HEK293 (cell line): ENCODE measurements at regions not wholly inside any gene's neighbourhood (a gene's known extent, or its start where the extent isn't known, plus 50 kb on each side); places are given as distances from the start of the nearest gene placed in this dataset.

Experiments
- CTCF ChIA-PET: fragments of 350-600 bp; formaldehyde crosslinking; extraction: SDS; loops from one replicate; lab custom pipeline; 2021; ENCODE audit warnings: antibody characterized with exemption; lab: Yijun Ruan, JAX
- POLR2A ChIA-PET: fragments of 300-600 bp; formaldehyde crosslinking; extraction: SDS; loops from one replicate; lab custom pipeline; 2020; ENCODE audit warnings: antibody characterized with exemption, inconsistent platforms; lab: Yijun Ruan, JAX
- H3K27ac ChIP-seq: fragments of 200-500 bp; sonication (Bioruptor generic); 2 replicates; pipeline ENCODE4 v1.5.1; 2014; ENCODE audit warnings: low read depth, low read length, control low read depth, inconsistent platforms; ENCODE audit errors: extremely low read depth
- H3K36me3 ChIP-seq, 2 experiments: fragments of 200-500 bp in 1 of 2; sonication (Bioruptor generic) in 1 of 2; 1 replicate in 1 of 2; 2 replicates in 1 of 2; pipeline ENCODE4 v1.5.1; 2014 to 2017; ENCODE audit warnings: inconsistent platforms in 2 of 2, low read length in 2 of 2; ENCODE audit not compliant: control insufficient read depth in 2 of 2, insufficient read depth in 1 of 2
- H3K4me1 ChIP-seq: fragments of 200-500 bp; sonication (Bioruptor generic); 2 replicates; pipeline ENCODE4 v1.5.1; 2014; ENCODE audit warnings: mild to moderate bottlenecking, low read length, inconsistent platforms; ENCODE audit not compliant: control insufficient read depth, insufficient read depth
- H3K4me3 ChIP-seq: 2 replicates; pipeline ENCODE4 v1.5.1; 2011; ENCODE audit warnings: low read depth, mild to moderate bottlenecking, control low read depth, low read length, moderate library complexity
- H3K9me3 ChIP-seq: fragments of 200-500 bp; sonication (Bioruptor generic); 2 replicates; pipeline ENCODE4 v1.5.1; 2014; ENCODE audit warnings: low read depth, low read length, inconsistent platforms; ENCODE audit not compliant: control insufficient read depth, insufficient read depth
- EGR2 ChIP-seq: fragments of 450-650 bp; formaldehyde crosslinking; IDR thresholded peaks from 2 replicates; pipeline ENCODE4 v1.5.1; 2016; ENCODE audit warnings: low read depth, missing biosample characterization, missing genetic modification characterization
- HOXC10 ChIP-seq: sonication (generic); formaldehyde crosslinking; IDR thresholded peaks from 2 replicates; pipeline ENCODE4 v1.8.1; 2023; ENCODE audit warnings: mild to moderate bottlenecking, missing genetic modification reagents
- IKZF3 ChIP-seq: fragments of 450-650 bp; IDR thresholded peaks from 2 replicates; pipeline ENCODE4 v1.5.0; 2018; ENCODE audit warnings: missing biosample characterization, mild to moderate bottlenecking, missing genetic modification characterization, moderate library complexity
- KLF9 ChIP-seq: fragments of 450-650 bp; formaldehyde crosslinking; IDR thresholded peaks from 2 replicates; pipeline ENCODE4 v1.5.1; 2016; ENCODE audit warnings: missing biosample characterization, missing genetic modification characterization, low read depth
- PRDM2 ChIP-seq: fragments of 450-650 bp; formaldehyde crosslinking; IDR thresholded peaks from 2 replicates; pipeline ENCODE4 v1.5.1; 2016; ENCODE audit warnings: missing biosample characterization, missing genetic modification characterization, borderline replicate concordance
- ZFHX2 ChIP-seq: fragments of 450-650 bp; formaldehyde crosslinking; conservative IDR thresholded peaks from 2 replicates; pipeline ENCODE4 v1.5.1; 2016; ENCODE audit warnings: missing biosample characterization, missing genetic modification characterization
- ZFP37 ChIP-seq: fragments of 450-650 bp; formaldehyde crosslinking; IDR thresholded peaks from 2 replicates; pipeline ENCODE4 v1.5.1; 2016; ENCODE audit warnings: missing biosample characterization, missing genetic modification characterization
- ZNF114 ChIP-seq: fragments of 450-650 bp; formaldehyde crosslinking; IDR thresholded peaks from 2 replicates; pipeline ENCODE4 v1.5.0; 2017; ENCODE audit warnings: missing biosample characterization, missing genetic modification characterization
- ZNF157 ChIP-seq: fragments of 450-650 bp; formaldehyde crosslinking; IDR thresholded peaks from 2 replicates; pipeline ENCODE4 v1.5.1; 2016; ENCODE audit warnings: missing biosample characterization, missing genetic modification characterization
- ZNF18 ChIP-seq: fragments of 450-650 bp; formaldehyde crosslinking; IDR thresholded peaks from 2 replicates; pipeline ENCODE4 v1.5.1; 2016; ENCODE audit warnings: missing biosample characterization, missing genetic modification characterization
- ZNF2 ChIP-seq: fragments of 450-650 bp; formaldehyde crosslinking; IDR thresholded peaks from 2 replicates; pipeline ENCODE4 v1.5.1; 2016; ENCODE audit warnings: missing biosample characterization, missing genetic modification characterization
- ZNF211 ChIP-seq: fragments of 450-650 bp; formaldehyde crosslinking; IDR thresholded peaks from 2 replicates; pipeline ENCODE4 v1.5.1; 2016; ENCODE audit warnings: low read depth, missing biosample characterization, missing genetic modification characterization
- ZNF24 ChIP-seq: fragments of 450-650 bp; formaldehyde crosslinking; IDR thresholded peaks from 2 replicates; pipeline ENCODE4 v1.5.1; 2016; ENCODE audit warnings: missing biosample characterization, missing genetic modification characterization
- ZNF248 ChIP-seq: fragments of 450-650 bp; formaldehyde crosslinking; IDR thresholded peaks from 2 replicates; pipeline ENCODE4 v1.5.1; 2017; ENCODE audit warnings: missing biosample characterization, missing genetic modification characterization
- ZNF473 ChIP-seq: fragments of 450-650 bp; formaldehyde crosslinking; IDR thresholded peaks from 2 replicates; pipeline ENCODE4 v1.5.1; 2017; ENCODE audit warnings: missing biosample characterization, missing genetic modification characterization
- ZNF48 ChIP-seq: fragments of 450-650 bp; formaldehyde crosslinking; IDR thresholded peaks from 2 replicates; pipeline ENCODE4 v1.5.1; 2016; ENCODE audit warnings: missing biosample characterization, missing genetic modification characterization
- ZNF544 ChIP-seq: fragments of 450-650 bp; formaldehyde crosslinking; IDR thresholded peaks from 2 replicates; pipeline ENCODE4 v1.5.0; 2017; ENCODE audit warnings: missing biosample characterization, missing genetic modification characterization
- ZNF558 ChIP-seq: fragments of 450-650 bp; formaldehyde crosslinking; IDR thresholded peaks from 2 replicates; pipeline ENCODE4 v1.5.1; 2016; ENCODE audit warnings: missing biosample characterization, missing genetic modification characterization
- ZNF654 ChIP-seq: fragments of 450-650 bp; formaldehyde crosslinking; IDR thresholded peaks from 2 replicates; pipeline ENCODE4 v1.5.1; 2016; ENCODE audit warnings: low read depth, missing biosample characterization, missing genetic modification characterization
- ZNF677 ChIP-seq: fragments of 450-650 bp; IDR thresholded peaks from 2 replicates; pipeline ENCODE4 v1.5.0; 2018; ENCODE audit warnings: missing biosample characterization, mild to moderate bottlenecking, missing genetic modification characterization, moderate library complexity
- ZNF837 ChIP-seq: fragments of 450-650 bp; formaldehyde crosslinking; IDR thresholded peaks from 2 replicates; pipeline ENCODE4 v1.5.1; 2016; ENCODE audit warnings: missing biosample characterization, missing genetic modification characterization
- TF ChIP-seq, protein P1 (sequence below): fragments of 450-650 bp; formaldehyde crosslinking; IDR thresholded peaks from 2 replicates; pipeline ENCODE4 v1.5.1; 2016; ENCODE audit warnings: missing biosample characterization, missing genetic modification characterization
- TF ChIP-seq, protein P2 (sequence below): fragments of 450-650 bp; formaldehyde crosslinking; IDR thresholded peaks from 2 replicates; pipeline ENCODE4 v1.5.1; 2016; ENCODE audit warnings: missing biosample characterization, missing genetic modification characterization

GRCh38 chr1:9477535-9477934, 61.7 kb upstream of the SLC25A33 start:
- Histone ChIP-seq H3K9me3 (no peaks in the 10 kb centered on the region), H3K4me3 (no peak overlapping the region), H3K4me1 (no peaks in the 10 kb centered on the region), H3K27ac (no peak overlapping the region), H3K36me3 (no peaks in the 10 kb centered on the region)
- POLR2A ChIA-PET = no interaction called here
- CTCF ChIA-PET = interaction anchor here (1.1 to 1.5 kb wide), 2 partner anchors 13 to 211 kb away, joined by 4 to 5 read pairs; no protein-coding TSS in a partner anchor
- TF ChIP-seq ZNF473 (no peak), ZNF544 (tag by site-specific recombination) (no peak), ZNF677 (tag by site-specific recombination) (no peak), ZNF558 (tag by site-specific recombination) (no peak), ZNF157 (tag by site-specific recombination) (no peak), KLF9 (tag by site-specific recombination) (peak; percentile 43), IKZF3 (tag by site-specific recombination) (no peak), PRDM2 (tag by site-specific recombination) (no peak), ZNF211 (no peak), ZNF2 (tag by site-specific recombination) (no peak), ZNF18 (tag by site-specific recombination) (0 out of 2 replicates have a peak, but pooled peaks have one; percentile 52), ZNF654 (tag by site-specific recombination) (no peak), ZNF837 (tag by site-specific recombination) (no peak), ZNF248 (no peak), ZNF48 (tag by site-specific recombination) (no peak), EGR2 (tag by site-specific recombination) (peak; percentile 53; the same call in 1 of the 2 replicates), ZFHX2 (tag by site-specific recombination) (peak; percentile 54), HOXC10 (no peak), ZFP37 (tag by site-specific recombination) (no peak), ZNF114 (tag by site-specific recombination) (no peak), ZNF24 (no peak)
- TF ChIP-seq, protein P1, sequence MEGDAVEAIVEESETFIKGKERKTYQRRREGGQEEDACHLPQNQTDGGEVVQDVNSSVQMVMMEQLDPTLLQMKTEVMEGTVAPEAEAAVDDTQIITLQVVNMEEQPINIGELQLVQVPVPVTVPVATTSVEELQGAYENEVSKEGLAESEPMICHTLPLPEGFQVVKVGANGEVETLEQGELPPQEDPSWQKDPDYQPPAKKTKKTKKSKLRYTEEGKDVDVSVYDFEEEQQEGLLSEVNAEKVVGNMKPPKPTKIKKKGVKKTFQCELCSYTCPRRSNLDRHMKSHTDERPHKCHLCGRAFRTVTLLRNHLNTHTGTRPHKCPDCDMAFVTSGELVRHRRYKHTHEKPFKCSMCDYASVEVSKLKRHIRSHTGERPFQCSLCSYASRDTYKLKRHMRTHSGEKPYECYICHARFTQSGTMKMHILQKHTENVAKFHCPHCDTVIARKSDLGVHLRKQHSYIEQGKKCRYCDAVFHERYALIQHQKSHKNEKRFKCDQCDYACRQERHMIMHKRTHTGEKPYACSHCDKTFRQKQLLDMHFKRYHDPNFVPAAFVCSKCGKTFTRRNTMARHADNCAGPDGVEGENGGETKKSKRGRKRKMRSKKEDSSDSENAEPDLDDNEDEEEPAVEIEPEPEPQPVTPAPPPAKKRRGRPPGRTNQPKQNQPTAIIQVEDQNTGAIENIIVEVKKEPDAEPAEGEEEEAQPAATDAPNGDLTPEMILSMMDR = no peak
- TF ChIP-seq, protein P2, sequence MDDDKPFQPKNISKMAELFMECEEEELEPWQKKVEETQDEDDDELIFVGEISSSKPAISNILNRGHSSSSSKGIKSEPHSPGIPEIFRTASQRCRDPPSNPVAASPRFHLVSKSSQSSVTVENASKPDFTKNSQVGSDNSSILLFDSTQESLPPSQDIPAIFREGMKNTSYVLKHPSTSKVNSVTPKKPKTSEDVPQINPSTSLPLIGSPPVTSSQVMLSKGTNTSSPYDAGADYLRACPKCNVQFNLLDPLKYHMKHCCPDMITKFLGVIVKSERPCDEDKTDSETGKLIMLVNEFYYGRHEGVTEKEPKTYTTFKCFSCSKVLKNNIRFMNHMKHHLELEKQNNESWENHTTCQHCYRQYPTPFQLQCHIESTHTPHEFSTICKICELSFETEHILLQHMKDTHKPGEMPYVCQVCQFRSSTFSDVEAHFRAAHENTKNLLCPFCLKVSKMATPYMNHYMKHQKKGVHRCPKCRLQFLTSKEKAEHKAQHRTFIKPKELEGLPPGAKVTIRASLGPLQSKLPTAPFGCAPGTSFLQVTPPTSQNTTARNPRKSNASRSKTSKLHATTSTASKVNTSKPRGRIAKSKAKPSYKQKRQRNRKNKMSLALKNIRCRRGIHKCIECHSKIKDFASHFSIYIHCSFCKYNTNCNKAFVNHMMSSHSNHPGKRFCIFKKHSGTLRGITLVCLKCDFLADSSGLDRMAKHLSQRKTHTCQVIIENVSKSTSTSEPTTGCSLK (tag by site-specific recombination) = no peak
